ENCODE measurements at regions not wholly inside any gene's neighbourhood (a gene's known extent, or its start where the extent isn't known, plus 50 kb on each side); places are given as distances from the start of the nearest gene placed in this dataset.

- H3K36me3 Mint-ChIP-seq (ENCODE audit: low read depth) = no peaks in the 10 kb centered on the region
- no peak for DNase-seq
Observed at GRCh38 chrX:25288676-25289075, 272.9 kb upstream of the ARX start.

GRCh38 chrX:25287521-25287920, 271.8 kb upstream of the ARX start:
- peaks cover 13% of the 10 kb centered on the region for H3K27me3 Mint-ChIP-seq
- no peaks in the 10 kb centered on the region for H3K4me1 Mint-ChIP-seq (ENCODE audit: low read depth)
- no peaks in the 10 kb centered on the region for H3K36me3 Mint-ChIP-seq (ENCODE audit: low read depth)
- DNase-seq = no peak
- H3K27ac Mint-ChIP-seq = no peak overlapping the region
- H3K4me3 Mint-ChIP-seq = no peak overlapping the region
- H3K9me3 Mint-ChIP-seq = no peaks in the 10 kb centered on the region

More at GRCh38 chrX:25288676-25289075, 272.9 kb upstream of the ARX start:
- Mint-ChIP-seq H3K9me3 (no peaks in the 10 kb centered on the region), H3K4me3 (no peak overlapping the region), H3K27me3 (peaks cover 13% of the 10 kb centered on the region), H3K27ac (no peak overlapping the region), H3K4me1 (ENCODE audit: low read depth) (no peaks in the 10 kb centered on the region)

- H3K27me3 Mint-ChIP-seq = peaks cover 15% of the 10 kb centered on the region
- no peaks in the 10 kb centered on the region for H3K36me3 Mint-ChIP-seq (ENCODE audit: low read depth)
- H3K9me3 Mint-ChIP-seq = no peaks in the 10 kb centered on the region
- no peak overlapping the region for H3K4me3 Mint-ChIP-seq
- no peak overlapping the region for H3K27ac Mint-ChIP-seq
- DNase-seq = no peak
- no peaks in the 10 kb centered on the region for H3K4me1 Mint-ChIP-seq (ENCODE audit: low read depth)
Observed at GRCh38 chrX:25285598-25285997, 269.8 kb upstream of the ARX start.

- H3K4me3 Mint-ChIP-seq = no peak overlapping the region
- no peak overlapping the region for H3K27ac Mint-ChIP-seq
- no peaks in the 10 kb centered on the region for H3K4me1 Mint-ChIP-seq (ENCODE audit: low read depth)
- H3K36me3 Mint-ChIP-seq (ENCODE audit: low read depth) = no peaks in the 10 kb centered on the region
- DNase-seq = no peak
- no peaks in the 10 kb centered on the region for H3K9me3 Mint-ChIP-seq
- H3K27me3 Mint-ChIP-seq = peaks cover 8% of the 10 kb centered on the region
Observed at GRCh38 chrX:25279510-25279909, 263.7 kb upstream of the ARX start.

- Mint-ChIP-seq H3K27me3 (peaks cover 10% of the 10 kb centered on the region), H3K4me1 (ENCODE audit: low read depth) (no peaks in the 10 kb centered on the region), H3K36me3 (ENCODE audit: low read depth) (no peaks in the 10 kb centered on the region), H3K4me3 (no peak overlapping the region), H3K27ac (no peak overlapping the region), H3K9me3 (no peaks in the 10 kb centered on the region)
- DNase-seq = no peak
Observed at GRCh38 chrX:25278341-25278740, 262.6 kb upstream of the ARX start.

- no peaks in the 10 kb centered on the region for H3K4me1 Mint-ChIP-seq (ENCODE audit: low read depth)
- H3K27ac Mint-ChIP-seq = no peak overlapping the region
- H3K36me3 Mint-ChIP-seq (ENCODE audit: low read depth) = no peaks in the 10 kb centered on the region
- no peak overlapping the region for H3K4me3 Mint-ChIP-seq
- peaks cover 11% of the 10 kb centered on the region for H3K27me3 Mint-ChIP-seq
- H3K9me3 Mint-ChIP-seq = no peaks in the 10 kb centered on the region
- DNase-seq = no peak
Observed at GRCh38 chrX:25277574-25277973, 261.8 kb upstream of the ARX start.

DNA sequence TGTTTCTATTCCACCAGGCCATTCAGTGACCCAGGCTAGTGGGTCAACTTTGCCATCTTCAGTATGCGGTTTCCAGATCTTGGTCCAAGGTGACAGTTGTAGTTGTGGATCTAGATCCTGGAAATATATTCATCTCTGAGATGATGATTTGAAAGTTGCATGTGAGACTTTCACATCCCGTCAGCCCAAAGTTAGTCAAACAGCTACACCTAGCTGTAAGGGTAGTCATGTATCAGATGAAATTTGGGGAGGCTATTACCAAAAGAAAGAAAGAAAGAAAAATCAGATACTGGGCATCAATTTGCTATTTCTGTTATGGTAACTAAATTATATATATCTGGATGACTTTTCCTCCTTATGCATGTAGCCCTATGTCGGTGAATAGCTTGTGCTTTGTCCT, 259.4 kb upstream of the ARX start:
- Mint-ChIP-seq H3K36me3 (ENCODE audit: low read depth) (no peaks in the 10 kb centered on the region), H3K27me3 (peaks cover 15% of the 10 kb centered on the region), H3K4me3 (no peak overlapping the region), H3K4me1 (ENCODE audit: low read depth) (no peaks in the 10 kb centered on the region), H3K27ac (no peak overlapping the region), H3K9me3 (no peaks in the 10 kb centered on the region)
- DNase-seq = no peak

DNA sequence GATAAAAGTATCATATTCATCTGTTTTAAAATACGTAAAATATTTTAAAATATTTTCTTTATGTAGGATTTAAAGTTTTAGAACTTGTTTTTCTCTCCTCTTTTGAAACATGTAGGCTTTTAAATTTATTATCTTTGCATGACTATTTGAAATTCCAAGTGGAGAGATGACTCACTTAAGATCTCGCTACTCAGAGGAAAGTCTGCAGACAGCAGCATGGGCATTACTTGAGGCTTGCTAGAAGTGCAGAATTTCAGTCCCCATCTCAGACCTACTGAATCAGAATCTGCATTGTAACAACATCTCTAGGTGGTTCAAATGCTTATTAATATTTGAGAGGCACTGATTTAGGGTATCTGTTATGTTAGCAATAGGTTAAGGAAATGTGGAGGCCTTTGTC, 225.7 kb upstream of the ARX start:
- Mint-ChIP-seq H3K27ac (no peak overlapping the region), H3K36me3 (ENCODE audit: low read depth) (no peaks in the 10 kb centered on the region), H3K9me3 (no peaks in the 10 kb centered on the region), H3K27me3 (peaks cover 19% of the 10 kb centered on the region), H3K4me1 (ENCODE audit: low read depth) (no peaks in the 10 kb centered on the region), H3K4me3 (no peak overlapping the region)
- DNase-seq = no peak

GRCh38 chrX:25226151-25226550, 210.4 kb upstream of the ARX start:
- Mint-ChIP-seq H3K27me3 (peaks cover 38% of the 10 kb centered on the region), H3K36me3 (ENCODE audit: low read depth) (no peaks in the 10 kb centered on the region), H3K27ac (no peak overlapping the region), H3K9me3 (no peaks in the 10 kb centered on the region), H3K4me3 (no peak overlapping the region), H3K4me1 (ENCODE audit: low read depth) (no peaks in the 10 kb centered on the region)
- DNase-seq = no peak

DNA sequence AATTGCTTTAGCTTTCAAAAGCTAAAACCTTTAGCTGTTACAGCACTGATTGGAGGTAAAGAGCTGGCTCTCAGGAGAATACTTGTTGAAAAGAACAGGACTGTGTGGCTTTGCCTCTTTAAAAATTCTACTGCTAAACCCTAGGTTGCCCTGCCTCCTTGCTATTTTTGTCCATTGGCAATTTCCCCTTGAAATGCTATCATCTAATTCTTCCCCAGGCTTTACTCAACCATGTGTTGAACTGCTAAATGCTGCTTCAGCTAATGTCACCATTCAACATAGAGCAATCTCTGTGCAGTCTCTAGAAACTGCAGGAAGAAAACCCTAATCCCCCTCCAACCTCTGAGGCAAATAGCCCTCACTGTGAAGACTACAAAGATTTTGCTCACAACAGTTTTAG, 203.7 kb upstream of the ARX start:
- no peaks in the 10 kb centered on the region for H3K9me3 Mint-ChIP-seq

GRCh38 chrX:25213611-25214010, 197.8 kb upstream of the ARX start:
- no peak for DNase-seq
- Mint-ChIP-seq H3K4me3 (no peak overlapping the region), H3K4me1 (ENCODE audit: low read depth) (no peaks in the 10 kb centered on the region), H3K36me3 (ENCODE audit: low read depth) (no peaks in the 10 kb centered on the region), H3K9me3 (no peaks in the 10 kb centered on the region), H3K27ac (no peak overlapping the region), H3K27me3 (peaks cover 14% of the 10 kb centered on the region)

More for the DNA sequence above, 203.7 kb upstream of the ARX start:
- H3K27me3 Mint-ChIP-seq = peaks cover 30% of the 10 kb centered on the region
- no peak overlapping the region for H3K4me3 Mint-ChIP-seq
- H3K36me3 Mint-ChIP-seq (ENCODE audit: low read depth) = no peaks in the 10 kb centered on the region
- no peak overlapping the region for H3K27ac Mint-ChIP-seq
- no peaks in the 10 kb centered on the region for H3K4me1 Mint-ChIP-seq (ENCODE audit: low read depth)
- DNase-seq = no peak

GRCh38 chrX:25207803-25208475, 192.2 kb upstream of the ARX start:
- no peaks in the 10 kb centered on the region for H3K4me1 Mint-ChIP-seq (ENCODE audit: low read depth)
- no peak overlapping the region for H3K4me3 Mint-ChIP-seq
- H3K9me3 Mint-ChIP-seq = no peaks in the 10 kb centered on the region

GRCh38 chrX:25206778-25207177, 191.0 kb upstream of the ARX start:
- Mint-ChIP-seq H3K27me3 (peaks cover 10% of the 10 kb centered on the region), H3K4me1 (ENCODE audit: low read depth) (no peaks in the 10 kb centered on the region)
- no peak for DNase-seq

More at GRCh38 chrX:25207803-25208475, 192.2 kb upstream of the ARX start:
- DNase-seq = no peak
- Mint-ChIP-seq H3K27ac (no peak overlapping the region), H3K36me3 (ENCODE audit: low read depth) (no peaks in the 10 kb centered on the region), H3K27me3 (peaks cover 10% of the 10 kb centered on the region)

GRCh38 chrX:25204182-25204581, 188.4 kb upstream of the ARX start:
- Mint-ChIP-seq H3K4me1 (ENCODE audit: low read depth) (no peaks in the 10 kb centered on the region), H3K4me3 (no peak overlapping the region), H3K27me3 (peaks cover 16% of the 10 kb centered on the region), H3K9me3 (no peaks in the 10 kb centered on the region), H3K36me3 (ENCODE audit: low read depth) (no peaks in the 10 kb centered on the region), H3K27ac (no peak overlapping the region)
- DNase-seq = no peak

More at GRCh38 chrX:25206778-25207177, 191.0 kb upstream of the ARX start:
- Mint-ChIP-seq H3K4me3 (no peak overlapping the region), H3K27ac (no peak overlapping the region), H3K9me3 (no peaks in the 10 kb centered on the region), H3K36me3 (ENCODE audit: low read depth) (no peaks in the 10 kb centered on the region)

GRCh38 chrX:25202827-25203226, 187.1 kb upstream of the ARX start:
- Mint-ChIP-seq H3K4me1 (ENCODE audit: low read depth) (no peaks in the 10 kb centered on the region), H3K36me3 (ENCODE audit: low read depth) (no peaks in the 10 kb centered on the region), H3K4me3 (no peak overlapping the region), H3K27ac (no peak overlapping the region), H3K9me3 (no peaks in the 10 kb centered on the region), H3K27me3 (peaks cover 19% of the 10 kb centered on the region)
- no peak for DNase-seq

- H3K27ac Mint-ChIP-seq = no peak overlapping the region
- no peaks in the 10 kb centered on the region for H3K4me1 Mint-ChIP-seq (ENCODE audit: low read depth)
- no peak overlapping the region for H3K4me3 Mint-ChIP-seq
- H3K27me3 Mint-ChIP-seq = peaks cover 28% of the 10 kb centered on the region
- no peaks in the 10 kb centered on the region for H3K9me3 Mint-ChIP-seq
- no peak for DNase-seq
- H3K36me3 Mint-ChIP-seq (ENCODE audit: low read depth) = no peaks in the 10 kb centered on the region
Observed at GRCh38 chrX:25198891-25199290, 183.1 kb upstream of the ARX start.

Measured in activated T-cell treated with anti-CD3 and anti-CD28 coated beads, Interleukin-2, amount 50 U/mL, for 24 hours (primary cell).